Breast epithelium (tissue), 3 donors: ENCODE measurements at regions not wholly inside any gene's neighbourhood (a gene's known extent, or its start where the extent isn't known, plus 50 kb on each side); places are given as distances from the start of the nearest gene placed in this dataset.

Experiments used
- CTCF ChIP-seq, 3 donors: fragments of 450-650 bp; IDR thresholded peaks; one replicate each; pipeline ENCODE4 v1.5.1; 2016 to 2017; ENCODE audit warnings: antibody characterized with exemption in 3 of 3, mild to moderate bottlenecking in 3 of 3, moderate library complexity in 3 of 3
- POLR2A ChIP-seq: fragments of 450-650 bp; IDR thresholded peaks from one replicate; pipeline ENCODE4 v1.6.1; 2016; ENCODE audit warnings: antibody characterized with exemption, mild to moderate bottlenecking, moderate library complexity
- POLR2AphosphoS5 ChIP-seq, 3 donors: sonication (generic); formaldehyde crosslinking; IDR thresholded peaks; one replicate each; pipeline ENCODE4 v1.6.1; 2017; ENCODE audit warnings: antibody characterized with exemption in 3 of 3

GRCh38 chr16:26768385-26769010 lies 298.2 kb upstream of the C16orf82 start:
- TF ChIP-seq CTCF (IDR thresholded peaks at IDR 0.05) (no peak), POLR2A (no peak), POLR2AphosphoS5 (IDR thresholded peaks at IDR 0.05) (no peak)
